Fibroblast of lung (primary cell): ENCODE measurements at regions not wholly inside any gene's neighbourhood (a gene's known extent, or its start where the extent isn't known, plus 50 kb on each side); places are given as distances from the start of the nearest gene placed in this dataset.

Source experiments
- CTCF ChIP-seq, 2 donors: IDR thresholded peaks in 1 of 2; conservative IDR thresholded peaks in 1 of 2; 1 replicate in 1 of 2; 2 replicates in 1 of 2; pipeline ENCODE4 v1.5.1; 2011 to 2012; ENCODE audit warnings: low read length in 2 of 2, control low read depth in 1 of 2, inconsistent platforms in 1 of 2, low read depth in 1 of 2, mild to moderate bottlenecking in 1 of 2
- EZH2 ChIP-seq: IDR thresholded peaks from 2 replicates; pipeline ENCODE4 v1.5.1; 2012; ENCODE audit warnings: low read length, control low read depth, mild to moderate bottlenecking; ENCODE audit errors: missing control alignments

- no peak for TF ChIP-seq CTCF (conservative IDR thresholded peaks at IDR 0.05 in 1 of 2, IDR thresholded peaks at IDR 0.05 in 1 of 2; ENCODE audit: low read depth in 1 of 2, low read length in 2 of 2)
- TF ChIP-seq EZH2 = no peak
Measured at GRCh38 chr16:86374603-86375130, 135.7 kb upstream of the FOXF1 start.
